Esophagus squamous epithelium (tissue), 4 donors: ENCODE measurements at regions not wholly inside any gene's neighbourhood (a gene's known extent, or its start where the extent isn't known, plus 50 kb on each side); places are given as distances from the start of the nearest gene placed in this dataset.

Experiments
- CTCF ChIP-seq, 6 experiments: fragments of 450-650 bp in 4 of 6; fragments of 200-600 bp in 2 of 6; sonication (generic) in 2 of 6; IDR thresholded peaks; one replicate each; pipeline ENCODE4 v1.5.1; 2016 to 2019; ENCODE audit warnings: antibody characterized with exemption in 6 of 6, mild to moderate bottlenecking in 4 of 6, moderate library complexity in 4 of 6
- POLR2A ChIP-seq, 4 donors: fragments of 450-650 bp; IDR thresholded peaks; one replicate each; pipeline ENCODE4 v1.6.1; 2017; ENCODE audit warnings: antibody characterized with exemption in 4 of 4, mild to moderate bottlenecking in 4 of 4, moderate library complexity in 3 of 4

- TF ChIP-seq POLR2A (IDR thresholded peaks at IDR 0.05) = no peak
- TF ChIP-seq CTCF (IDR thresholded peaks at IDR 0.05) = no peak
Measured at GRCh38 chr6:84512391-84512790, 252.0 kb downstream of the TBX18 start.
